ENCODE measurements at regions not wholly inside any gene's neighbourhood (a gene's known extent, or its start where the extent isn't known, plus 50 kb on each side); places are given as distances from the start of the nearest gene placed in this dataset.

GRCh38 chr11:127063241-127063640 lies 62.7 kb upstream of the KIRREL3 start:
- no peak for TF ChIP-seq CTCF (IDR thresholded peaks at IDR 0.05)
- no peak for TF ChIP-seq POLR2A (IDR thresholded peaks at IDR 0.05)

Data from uterus (tissue), 2 donors.